SU-DHL-6 (cell line): ENCODE measurements at regions not wholly inside any gene's neighbourhood (a gene's known extent, or its start where the extent isn't known, plus 50 kb on each side); places are given as distances from the start of the nearest gene placed in this dataset.

Experiments
- EZH2phosphoT487 ChIP-seq: fragments of 200-600 bp; sonication (generic), shearing (Covaris generic); conservative IDR thresholded peaks from 2 replicates; pipeline ENCODE4 v1.6.1; 2018; ENCODE audit warnings: mild to moderate bottlenecking, antibody characterized with exemption, low read length, moderate library complexity, mixed read lengths
- TF ChIP-seq, protein P1 (sequence below): fragments of 200-600 bp; sonication (generic); IDR thresholded peaks from one replicate; pipeline ENCODE4 v1.5.1; 2017; ENCODE audit warnings: antibody characterized with exemption, mild to moderate bottlenecking, low read length, moderate library complexity; ENCODE audit not compliant: insufficient read depth, poor library complexity, severe bottlenecking

DNA sequence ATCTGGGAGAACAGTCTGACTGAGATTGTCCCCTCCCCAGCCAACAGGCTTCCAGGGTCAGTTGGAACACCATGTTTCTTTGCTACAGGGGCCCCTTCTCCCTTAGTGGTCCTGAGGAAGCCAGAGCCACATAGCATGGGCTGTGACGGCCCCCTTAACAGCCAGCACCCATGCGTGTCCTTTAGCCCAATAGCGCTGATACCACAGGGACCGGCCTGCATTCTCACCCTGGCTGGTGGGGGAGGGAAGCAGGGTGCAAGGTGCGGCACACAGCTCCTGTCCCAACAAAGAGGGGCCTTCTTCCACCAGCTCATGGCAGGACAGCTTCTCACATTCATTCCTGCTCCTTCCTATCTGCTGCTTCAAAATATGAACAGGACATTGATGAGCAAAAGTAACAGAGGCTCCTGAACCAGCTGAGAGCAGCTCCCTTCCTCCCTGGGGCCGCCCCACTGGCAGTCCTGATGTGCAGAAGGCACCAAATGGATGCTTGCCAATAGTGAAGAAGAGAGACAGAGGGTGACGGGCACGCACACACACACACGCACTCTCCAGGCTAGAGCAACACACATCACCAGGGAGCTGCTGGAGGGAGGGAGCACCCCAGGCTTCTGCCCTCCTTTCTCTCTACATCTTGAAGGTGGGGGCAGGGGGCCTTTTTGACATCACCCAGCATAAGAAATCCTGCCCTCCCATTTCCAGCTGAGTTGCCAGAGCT lies 99.4 kb downstream of the CRYAA start:
- TF ChIP-seq, protein P1, sequence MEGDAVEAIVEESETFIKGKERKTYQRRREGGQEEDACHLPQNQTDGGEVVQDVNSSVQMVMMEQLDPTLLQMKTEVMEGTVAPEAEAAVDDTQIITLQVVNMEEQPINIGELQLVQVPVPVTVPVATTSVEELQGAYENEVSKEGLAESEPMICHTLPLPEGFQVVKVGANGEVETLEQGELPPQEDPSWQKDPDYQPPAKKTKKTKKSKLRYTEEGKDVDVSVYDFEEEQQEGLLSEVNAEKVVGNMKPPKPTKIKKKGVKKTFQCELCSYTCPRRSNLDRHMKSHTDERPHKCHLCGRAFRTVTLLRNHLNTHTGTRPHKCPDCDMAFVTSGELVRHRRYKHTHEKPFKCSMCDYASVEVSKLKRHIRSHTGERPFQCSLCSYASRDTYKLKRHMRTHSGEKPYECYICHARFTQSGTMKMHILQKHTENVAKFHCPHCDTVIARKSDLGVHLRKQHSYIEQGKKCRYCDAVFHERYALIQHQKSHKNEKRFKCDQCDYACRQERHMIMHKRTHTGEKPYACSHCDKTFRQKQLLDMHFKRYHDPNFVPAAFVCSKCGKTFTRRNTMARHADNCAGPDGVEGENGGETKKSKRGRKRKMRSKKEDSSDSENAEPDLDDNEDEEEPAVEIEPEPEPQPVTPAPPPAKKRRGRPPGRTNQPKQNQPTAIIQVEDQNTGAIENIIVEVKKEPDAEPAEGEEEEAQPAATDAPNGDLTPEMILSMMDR = no peak
- no peak for TF ChIP-seq EZH2phosphoT487
